Ishikawa (cell line): ENCODE measurements at regions not wholly inside any gene's neighbourhood (a gene's known extent, or its start where the extent isn't known, plus 50 kb on each side); places are given as distances from the start of the nearest gene placed in this dataset.

Source experiments
- CEBPB ChIP-seq: IDR thresholded peaks from 2 replicates; pipeline ENCODE4 v1.6.1; 2012
- CREB1 ChIP-seq: IDR thresholded peaks from 2 replicates; pipeline ENCODE4 v1.6.1; 2012; ENCODE audit warnings: low read depth
- EGR1 ChIP-seq: IDR thresholded peaks from 2 replicates; pipeline ENCODE4 v1.6.1; 2012
- EP300 ChIP-seq: IDR thresholded peaks from 2 replicates; pipeline ENCODE4 v1.6.1; 2012; ENCODE audit warnings: borderline replicate concordance
- FOXM1 ChIP-seq: IDR thresholded peaks from 2 replicates; pipeline ENCODE4 v1.6.1; 2012; ENCODE audit warnings: low read depth, borderline replicate concordance
- NFIC ChIP-seq: IDR thresholded peaks from 2 replicates; pipeline ENCODE4 v1.6.1; 2012
- RAD21 ChIP-seq: IDR thresholded peaks from 2 replicates; pipeline ENCODE4 v1.6.1; 2012; ENCODE audit warnings: low read depth
- TAF1 ChIP-seq: IDR thresholded peaks from 2 replicates; pipeline ENCODE4 v1.6.1; 2012; ENCODE audit warnings: low read depth, mild to moderate bottlenecking
- TCF12 ChIP-seq: IDR thresholded peaks from 2 replicates; pipeline ENCODE4 v1.6.1; 2012; ENCODE audit warnings: low read depth
- TEAD4 ChIP-seq: IDR thresholded peaks from 2 replicates; pipeline ENCODE4 v1.6.1; 2012
- YY1 ChIP-seq: IDR thresholded peaks from 2 replicates; pipeline ENCODE4 v1.6.1; 2012; ENCODE audit warnings: low read depth
- ZBTB7A ChIP-seq: IDR thresholded peaks from 2 replicates; pipeline ENCODE4 v1.6.1; 2012; ENCODE audit warnings: low read depth
- TF ChIP-seq, protein P1 (sequence below): IDR thresholded peaks from 2 replicates; pipeline ENCODE4 v1.6.1; 2012
- TF ChIP-seq, protein P2 (sequence below): IDR thresholded peaks from 2 replicates; pipeline ENCODE4 v1.6.1; 2012
- TF ChIP-seq, protein P3 (sequence below): IDR thresholded peaks from 2 replicates; pipeline ENCODE4 v1.6.1; 2012; ENCODE audit warnings: low read depth, mild to moderate bottlenecking

DNA sequence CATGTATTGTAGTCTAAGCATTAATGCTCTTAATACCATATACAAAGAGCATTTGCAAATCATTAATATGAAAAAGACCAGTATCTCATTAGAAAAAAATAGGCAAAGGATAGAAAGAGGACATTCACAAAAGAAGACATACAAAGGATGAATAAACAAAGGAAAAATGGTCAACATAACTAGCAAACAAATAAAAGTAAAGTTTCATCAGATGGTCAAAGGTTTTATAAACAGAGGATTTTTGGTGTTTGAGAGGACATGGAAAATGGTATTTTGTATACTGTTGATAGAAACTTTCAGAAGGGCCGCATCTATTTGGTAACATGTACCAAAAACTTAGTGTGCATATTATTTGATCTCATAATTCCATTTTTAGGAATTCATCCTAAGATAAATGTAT lies 414.8 kb downstream of the PIK3R1 start:
- no peak for TF ChIP-seq TCF12
- TF ChIP-seq CEBPB = no peak
- TF ChIP-seq, protein P1, sequence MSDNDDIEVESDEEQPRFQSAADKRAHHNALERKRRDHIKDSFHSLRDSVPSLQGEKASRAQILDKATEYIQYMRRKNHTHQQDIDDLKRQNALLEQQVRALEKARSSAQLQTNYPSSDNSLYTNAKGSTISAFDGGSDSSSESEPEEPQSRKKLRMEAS = no peak
- TF ChIP-seq TEAD4 = no peak
- TF ChIP-seq FOXM1 = no peak
- no peak for TF ChIP-seq NFIC
- TF ChIP-seq TAF1 = no peak

DNA sequence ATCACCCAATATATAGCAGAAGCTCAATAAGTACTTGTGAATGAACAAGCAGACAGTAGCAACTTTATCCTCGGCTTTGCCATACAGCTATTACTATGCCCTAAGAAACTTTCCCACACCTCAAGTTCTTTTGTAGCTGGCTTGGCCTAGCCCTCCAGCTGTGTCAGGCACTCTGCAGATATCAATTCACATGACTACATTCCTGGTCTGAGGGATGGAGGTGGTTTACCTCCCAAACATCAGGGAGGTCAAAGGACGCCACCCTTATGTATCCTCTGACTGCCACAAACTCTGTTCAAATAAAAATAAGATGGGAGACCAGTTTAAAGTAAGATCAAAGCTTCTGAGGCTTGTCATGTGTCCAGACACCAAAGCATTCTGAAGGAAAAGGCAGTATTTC lies 416.3 kb downstream of the PIK3R1 start:
- TF ChIP-seq CREB1 = no peak
- TF ChIP-seq TAF1 = no peak
- no peak for TF ChIP-seq YY1
- no peak for TF ChIP-seq RAD21
- TF ChIP-seq, protein P2, sequence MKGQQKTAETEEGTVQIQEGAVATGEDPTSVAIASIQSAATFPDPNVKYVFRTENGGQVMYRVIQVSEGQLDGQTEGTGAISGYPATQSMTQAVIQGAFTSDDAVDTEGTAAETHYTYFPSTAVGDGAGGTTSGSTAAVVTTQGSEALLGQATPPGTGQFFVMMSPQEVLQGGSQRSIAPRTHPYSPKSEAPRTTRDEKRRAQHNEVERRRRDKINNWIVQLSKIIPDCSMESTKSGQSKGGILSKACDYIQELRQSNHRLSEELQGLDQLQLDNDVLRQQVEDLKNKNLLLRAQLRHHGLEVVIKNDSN = no peak
- TF ChIP-seq ZBTB7A = no peak
- no peak for TF ChIP-seq CEBPB
- TF ChIP-seq, protein P1 = no peak
- TF ChIP-seq TCF12 = no peak
- no peak for TF ChIP-seq EP300

DNA sequence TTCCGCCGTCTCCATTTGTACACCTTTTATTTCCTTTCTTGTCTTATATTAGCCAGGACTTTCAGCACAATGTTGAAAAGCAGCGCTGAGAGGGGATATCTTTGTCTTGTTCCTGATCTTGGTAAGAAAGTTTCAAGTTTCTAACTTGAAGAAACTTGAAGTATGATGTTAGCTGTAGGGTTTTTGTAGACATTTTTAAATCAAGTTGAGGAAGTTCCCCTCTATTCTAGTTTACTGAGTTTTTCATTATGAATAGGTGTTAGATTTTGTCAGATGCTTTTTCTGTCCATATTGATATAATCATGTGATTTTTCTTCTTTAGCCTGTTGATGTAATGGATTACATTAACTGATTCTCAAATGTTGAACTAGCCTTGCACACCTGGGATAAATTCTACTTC lies 425.7 kb downstream of the PIK3R1 start:
- TF ChIP-seq NFIC (no peak), YY1 (no peak), FOXM1 (no peak), CREB1 (no peak), RAD21 (no peak), EGR1 (no peak), TEAD4 (no peak), EP300 (no peak), TAF1 (no peak), TCF12 (no peak), CEBPB (no peak), ZBTB7A (no peak)
- TF ChIP-seq, protein P3, sequence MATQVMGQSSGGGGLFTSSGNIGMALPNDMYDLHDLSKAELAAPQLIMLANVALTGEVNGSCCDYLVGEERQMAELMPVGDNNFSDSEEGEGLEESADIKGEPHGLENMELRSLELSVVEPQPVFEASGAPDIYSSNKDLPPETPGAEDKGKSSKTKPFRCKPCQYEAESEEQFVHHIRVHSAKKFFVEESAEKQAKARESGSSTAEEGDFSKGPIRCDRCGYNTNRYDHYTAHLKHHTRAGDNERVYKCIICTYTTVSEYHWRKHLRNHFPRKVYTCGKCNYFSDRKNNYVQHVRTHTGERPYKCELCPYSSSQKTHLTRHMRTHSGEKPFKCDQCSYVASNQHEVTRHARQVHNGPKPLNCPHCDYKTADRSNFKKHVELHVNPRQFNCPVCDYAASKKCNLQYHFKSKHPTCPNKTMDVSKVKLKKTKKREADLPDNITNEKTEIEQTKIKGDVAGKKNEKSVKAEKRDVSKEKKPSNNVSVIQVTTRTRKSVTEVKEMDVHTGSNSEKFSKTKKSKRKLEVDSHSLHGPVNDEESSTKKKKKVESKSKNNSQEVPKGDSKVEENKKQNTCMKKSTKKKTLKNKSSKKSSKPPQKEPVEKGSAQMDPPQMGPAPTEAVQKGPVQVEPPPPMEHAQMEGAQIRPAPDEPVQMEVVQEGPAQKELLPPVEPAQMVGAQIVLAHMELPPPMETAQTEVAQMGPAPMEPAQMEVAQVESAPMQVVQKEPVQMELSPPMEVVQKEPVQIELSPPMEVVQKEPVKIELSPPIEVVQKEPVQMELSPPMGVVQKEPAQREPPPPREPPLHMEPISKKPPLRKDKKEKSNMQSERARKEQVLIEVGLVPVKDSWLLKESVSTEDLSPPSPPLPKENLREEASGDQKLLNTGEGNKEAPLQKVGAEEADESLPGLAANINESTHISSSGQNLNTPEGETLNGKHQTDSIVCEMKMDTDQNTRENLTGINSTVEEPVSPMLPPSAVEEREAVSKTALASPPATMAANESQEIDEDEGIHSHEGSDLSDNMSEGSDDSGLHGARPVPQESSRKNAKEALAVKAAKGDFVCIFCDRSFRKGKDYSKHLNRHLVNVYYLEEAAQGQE = no peak
- TF ChIP-seq, protein P2 = no peak
- TF ChIP-seq, protein P1 = no peak

DNA sequence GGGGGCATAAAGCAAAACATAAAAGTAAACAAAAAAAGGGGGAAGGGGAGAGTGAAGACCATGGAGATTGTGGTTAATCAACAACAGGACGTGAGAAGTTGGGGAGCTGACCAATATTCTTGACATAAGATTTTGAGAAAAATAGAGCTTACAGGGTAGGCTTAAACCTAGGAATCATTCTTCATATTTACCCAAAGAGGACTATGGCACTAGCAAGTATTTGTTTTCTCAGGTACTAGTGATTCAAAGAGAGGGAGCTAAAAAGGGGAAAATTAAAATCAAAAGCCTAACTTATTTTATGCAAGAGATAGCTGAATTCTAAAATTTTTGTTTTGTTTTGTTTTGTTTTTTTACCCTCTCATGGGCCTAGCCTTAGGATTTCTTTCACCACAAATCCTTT lies 427.5 kb downstream of the PIK3R1 start:
- TF ChIP-seq NFIC (no peak), TCF12 (no peak), CREB1 (no peak), TAF1 (no peak), TEAD4 (no peak), RAD21 (no peak), CEBPB (no peak), FOXM1 (no peak), ZBTB7A (no peak), YY1 (no peak), EGR1 (no peak), EP300 (no peak)
- TF ChIP-seq, protein P3 = no peak
- TF ChIP-seq, protein P1 = no peak
- TF ChIP-seq, protein P2 = no peak

DNA sequence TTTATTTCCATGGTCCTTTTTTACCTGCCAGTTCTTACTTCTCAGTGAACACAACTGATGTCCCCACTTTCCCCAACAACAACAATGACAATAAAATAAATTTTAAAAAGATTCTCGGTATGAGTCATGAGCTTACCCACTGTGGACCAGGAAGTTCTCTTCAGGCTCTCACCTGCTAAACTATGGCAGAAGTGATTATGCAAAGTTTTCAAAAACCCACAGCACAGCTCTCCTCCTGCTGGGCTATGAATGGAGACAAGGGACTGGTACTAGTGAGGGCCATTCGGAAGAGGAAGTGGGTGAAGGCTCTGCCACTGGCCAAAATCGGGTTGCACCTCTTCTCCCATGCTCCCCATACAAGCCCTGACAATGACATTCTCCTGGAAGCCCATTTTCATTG lies 429.4 kb downstream of the PIK3R1 start:
- TF ChIP-seq, protein P3 = no peak
